Stimulated activated CD4-positive, alpha-beta T cell treated with anti-CD3 and anti-CD28 coated beads, Interleukin-4, amount 100 ng/mL, for 4 hours (primary cell): ENCODE measurements at regions not wholly inside any gene's neighbourhood (a gene's known extent, or its start where the extent isn't known, plus 50 kb on each side); places are given as distances from the start of the nearest gene placed in this dataset.

Experiments used
- DNase-seq, 2 experiments: peaks; one replicate each; pipeline ENCODE4 v3.0.0-alpha.2; 2020

DNA sequence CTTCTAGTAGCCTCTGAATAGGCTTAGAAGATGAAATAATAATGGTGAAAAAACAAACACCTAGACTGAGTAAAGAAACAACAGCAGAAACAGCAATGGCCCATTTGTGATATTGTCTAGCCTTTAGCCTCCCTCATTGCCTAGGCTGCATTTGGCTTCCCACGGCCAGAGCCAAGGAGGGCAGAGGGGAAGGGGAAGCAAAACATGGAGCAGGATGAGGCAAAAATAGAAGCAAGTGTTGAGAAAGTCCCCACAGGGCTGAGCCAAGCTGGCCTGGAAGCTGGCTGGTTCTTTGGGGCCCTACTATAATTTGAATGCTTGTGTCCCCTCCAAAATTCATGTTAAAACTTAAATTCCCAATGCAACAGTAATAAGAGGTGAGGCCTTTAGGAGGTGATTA is 60.2 kb upstream of the KSR1 start:
- no peak for DNase-seq

DNA sequence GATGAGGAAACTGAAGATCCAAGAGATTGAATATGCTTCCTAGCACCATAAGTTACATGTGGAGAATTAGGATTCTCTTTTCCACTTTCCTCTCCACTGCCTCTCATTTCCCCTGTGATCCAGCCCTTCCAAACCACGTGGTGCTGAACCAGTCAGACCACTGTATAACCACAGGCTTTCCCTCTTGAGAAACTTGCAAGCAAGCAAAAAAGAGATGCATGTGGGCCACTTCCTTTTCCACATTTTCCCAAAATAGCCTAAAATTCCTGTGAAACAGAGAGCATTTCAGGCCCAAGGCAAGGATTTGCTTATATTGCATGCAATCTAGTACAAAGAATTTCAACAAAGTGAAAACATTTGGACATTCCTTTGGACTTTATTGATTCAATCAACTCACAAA is 59.3 kb upstream of the KSR1 start:
- DNase-seq = no peak

DNA sequence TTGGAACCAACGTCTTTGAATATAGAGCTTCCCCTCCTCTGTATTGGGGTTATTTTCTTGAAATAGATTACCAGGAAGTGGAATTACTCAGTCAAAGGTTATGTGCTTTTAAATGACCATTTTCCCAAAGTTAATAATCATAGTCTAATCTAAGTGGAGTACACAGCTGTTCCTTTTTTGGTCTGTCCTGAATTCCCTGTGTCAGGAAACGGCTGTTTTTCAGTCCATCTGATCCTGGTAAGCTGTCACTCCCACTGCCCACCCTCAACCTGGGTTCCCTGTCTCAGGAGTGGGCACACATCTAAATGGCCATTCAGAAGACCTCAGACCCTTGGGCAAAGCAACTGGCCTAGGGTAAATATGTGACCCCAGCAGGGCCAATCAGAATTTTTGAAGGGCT is 57.6 kb upstream of the KSR1 start:
- DNase-seq = no peak

DNA sequence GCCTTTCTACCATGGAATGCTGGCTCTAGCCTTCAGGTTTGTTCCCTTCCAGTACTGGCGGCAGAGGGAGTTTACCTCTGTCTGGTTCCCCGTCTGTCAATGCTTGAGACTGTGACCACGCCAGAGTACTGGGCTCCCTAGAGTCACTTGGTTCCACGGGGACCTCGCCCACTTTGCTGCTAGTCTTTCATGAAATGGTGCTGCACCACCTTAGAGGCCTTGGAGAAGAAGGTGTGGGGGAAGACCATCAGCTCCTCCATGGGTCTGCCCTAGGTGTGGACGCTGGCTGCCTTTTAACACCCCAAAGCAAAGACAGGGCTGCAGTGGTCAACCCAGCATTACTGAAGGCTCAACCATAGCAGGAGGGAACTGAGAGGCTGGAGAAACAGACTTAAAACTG is 55.3 kb upstream of the KSR1 start:
- DNase-seq = no peak

DNA sequence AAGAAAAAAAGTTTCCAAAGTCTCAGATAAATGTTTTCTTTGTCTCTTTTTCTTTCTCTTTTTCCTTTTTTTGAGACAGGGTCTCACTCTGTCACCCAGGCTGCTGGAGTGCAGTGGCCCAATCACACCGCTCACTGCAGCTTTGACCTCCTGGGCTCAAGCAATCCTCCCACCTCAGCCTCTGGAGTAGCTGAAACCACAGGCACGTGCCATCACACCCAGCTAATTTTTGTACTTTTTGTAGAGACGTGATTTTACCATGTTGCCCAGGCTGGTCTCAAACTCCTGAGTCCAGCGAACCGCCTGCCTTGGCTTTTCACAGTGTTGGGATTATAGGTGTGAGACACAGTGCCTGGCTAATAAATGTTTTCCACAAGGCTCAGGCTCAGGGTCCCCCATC is 53.3 kb upstream of the KSR1 start:
- DNase-seq = no peak

DNA sequence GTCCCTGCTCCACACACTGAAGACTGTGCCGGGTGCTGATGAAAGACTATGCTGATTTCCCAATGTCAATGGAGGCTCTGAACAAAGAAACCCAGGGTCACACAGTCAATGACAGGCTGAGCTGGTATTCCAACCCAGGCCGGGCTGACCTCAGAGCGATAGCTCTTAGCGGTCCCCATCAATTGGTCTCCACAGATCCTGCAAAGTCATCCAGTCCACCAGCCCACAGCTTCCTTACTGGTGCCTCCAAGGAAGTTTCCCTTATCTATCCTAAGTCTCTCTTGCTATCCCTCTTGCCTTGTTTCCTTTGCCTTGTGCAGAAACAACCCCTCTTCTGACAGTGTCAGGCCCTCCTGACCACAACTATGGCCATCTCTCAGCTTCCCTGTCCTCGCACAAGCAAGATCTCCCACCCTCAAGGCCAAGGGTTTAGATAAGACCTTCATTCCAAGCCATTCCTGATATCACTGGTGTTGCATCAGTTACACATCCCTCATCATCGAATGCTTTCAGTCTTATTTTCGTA is 52.7 kb upstream of the KSR1 start:
- no peak for DNase-seq

DNA sequence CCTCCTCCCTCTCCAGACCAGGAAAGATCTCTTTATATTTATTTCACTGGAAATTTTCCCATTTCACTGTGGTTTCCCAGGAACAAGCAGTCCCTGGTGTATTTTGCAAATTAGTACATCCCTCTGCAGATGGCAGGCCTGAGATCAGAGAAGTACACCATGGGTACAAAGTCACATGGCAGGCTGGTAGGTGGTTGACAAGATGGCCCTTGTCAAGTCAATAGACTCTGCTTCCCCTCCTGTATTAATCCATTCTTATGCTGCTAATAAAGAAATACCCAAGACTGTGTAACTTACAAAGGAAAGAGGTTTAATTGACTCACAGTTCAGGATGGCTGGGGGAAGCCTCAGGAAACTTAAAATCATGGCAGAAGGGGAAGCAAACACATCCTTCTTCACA is 51.6 kb upstream of the KSR1 start:
- no peak for DNase-seq
